Nephron (organoid): ENCODE measurements at regions not wholly inside any gene's neighbourhood (a gene's known extent, or its start where the extent isn't known, plus 50 kb on each side); places are given as distances from the start of the nearest gene placed in this dataset.

Experiments used
- H3K27ac Mint-ChIP-seq, 3 experiments: 2 replicates each; pipeline ENCODE4 v1.8.0; 2020; ENCODE audit warnings: mixed read lengths in 3 of 3, mild to moderate bottlenecking in 2 of 3, moderate library complexity in 1 of 3
- H3K27me3 Mint-ChIP-seq: 2 replicates; pipeline ENCODE4 v1.8.0; 2021; ENCODE audit warnings: low read depth, mild to moderate bottlenecking, moderate library complexity, mixed read lengths
- H3K36me3 Mint-ChIP-seq: 2 replicates; pipeline ENCODE4 v1.8.0; 2020; ENCODE audit warnings: low read depth, mixed read lengths
- H3K4me1 Mint-ChIP-seq: 2 replicates; pipeline ENCODE4 v1.8.0; 2020; ENCODE audit warnings: mixed read lengths
- H3K4me3 Mint-ChIP-seq, 3 experiments: 2 replicates each; pipeline ENCODE4 v1.8.0; 2020; ENCODE audit warnings: mild to moderate bottlenecking in 3 of 3, mixed read lengths in 3 of 3, moderate library complexity in 2 of 3
- H3K9me3 Mint-ChIP-seq: 2 replicates; pipeline ENCODE4 v1.8.0; 2020; ENCODE audit warnings: mixed read lengths
- CTCF ChIP-seq, 3 experiments: fragments of 200-600 bp; sonication (generic); IDR thresholded peaks; one replicate each; pipeline ENCODE4 v1.5.0; 2021; ENCODE audit warnings: antibody characterized with exemption in 3 of 3; ENCODE audit not compliant: unreplicated experiment in 3 of 3

GRCh38 chr3:120850381-120851295, 57.4 kb upstream of the STXBP5L start:
- no peak overlapping the region for H3K4me3 Mint-ChIP-seq
- H3K27ac Mint-ChIP-seq, result no peak overlapping the region
- TF ChIP-seq CTCF (IDR thresholded peaks at IDR 0.05; ENCODE audit: unreplicated experiment in 3 of 3), result no peak

GRCh38 chr3:120852412-120852811, 55.6 kb upstream of the STXBP5L start:
- no peaks in the 10 kb centered on the region for H3K36me3 Mint-ChIP-seq
- no peaks in the 10 kb centered on the region for H3K9me3 Mint-ChIP-seq
- no peak for TF ChIP-seq CTCF (IDR thresholded peaks at IDR 0.05; ENCODE audit: unreplicated experiment in 3 of 3)
- peaks cover 12% of the 10 kb centered on the region for H3K4me1 Mint-ChIP-seq
- peaks cover 4% of the 10 kb centered on the region for H3K27me3 Mint-ChIP-seq
- no peak overlapping the region for H3K4me3 Mint-ChIP-seq
- H3K27ac Mint-ChIP-seq, result no peak overlapping the region

More at GRCh38 chr3:120850381-120851295, 57.4 kb upstream of the STXBP5L start:
- Mint-ChIP-seq H3K27me3 (peaks cover 4% of the 10 kb centered on the region), H3K9me3 (no peaks in the 10 kb centered on the region), H3K36me3 (no peaks in the 10 kb centered on the region), H3K4me1 (peaks cover 2% of the 10 kb centered on the region)

GRCh38 chr3:120853416-120853815, 54.6 kb upstream of the STXBP5L start:
- TF ChIP-seq CTCF (IDR thresholded peaks at IDR 0.05; ENCODE audit: unreplicated experiment in 3 of 3), result no peak
- peaks cover 4% of the 10 kb centered on the region for H3K27me3 Mint-ChIP-seq
- no peaks in the 10 kb centered on the region for H3K9me3 Mint-ChIP-seq
- H3K36me3 Mint-ChIP-seq, result no peaks in the 10 kb centered on the region
- H3K4me3 Mint-ChIP-seq, result no peak overlapping the region
- H3K27ac Mint-ChIP-seq, result no peak overlapping the region
- H3K4me1 Mint-ChIP-seq, result peaks cover 12% of the 10 kb centered on the region

- no peak for TF ChIP-seq CTCF (IDR thresholded peaks at IDR 0.05; ENCODE audit: unreplicated experiment in 3 of 3)
- H3K27ac Mint-ChIP-seq, result no peak overlapping the region
- H3K9me3 Mint-ChIP-seq, result no peaks in the 10 kb centered on the region
Measured at GRCh38 chr3:120854908-120855526, 53.0 kb upstream of the STXBP5L start.

GRCh38 chr3:120855665-120856437, 52.2 kb upstream of the STXBP5L start:
- H3K9me3 Mint-ChIP-seq, result no peaks in the 10 kb centered on the region
- no peaks in the 10 kb centered on the region for H3K36me3 Mint-ChIP-seq
- H3K4me1 Mint-ChIP-seq, result peaks cover 12% of the 10 kb centered on the region
- no peak for TF ChIP-seq CTCF (IDR thresholded peaks at IDR 0.05; ENCODE audit: unreplicated experiment in 3 of 3)
- H3K27me3 Mint-ChIP-seq, result peaks cover 4% of the 10 kb centered on the region
- H3K27ac Mint-ChIP-seq, result peak overlapping the region in 1 of 3 experiments; percentile 23
- H3K4me3 Mint-ChIP-seq, result peak overlapping the region in 1 of 3 experiments; percentile 8

More at GRCh38 chr3:120854908-120855526, 53.0 kb upstream of the STXBP5L start:
- H3K4me3 Mint-ChIP-seq, result no peak overlapping the region
- H3K27me3 Mint-ChIP-seq, result peaks cover 4% of the 10 kb centered on the region
- peaks cover 12% of the 10 kb centered on the region for H3K4me1 Mint-ChIP-seq
- no peaks in the 10 kb centered on the region for H3K36me3 Mint-ChIP-seq
